Dermis blood vessel endothelial cell (primary cell): ENCODE measurements at regions not wholly inside any gene's neighbourhood (a gene's known extent, or its start where the extent isn't known, plus 50 kb on each side); places are given as distances from the start of the nearest gene placed in this dataset.
A peak's percentile ranks its signal among the peaks of the same experiment; 100 is the strongest.

Experiments used
- DNase-seq: peaks from one replicate; pipeline ENCODE4 v3.0.0; 2010

- DNase-seq: no peak
These were observed 58.4 kb downstream of the SLC25A47 start for GRCh38 chr14:100381395-100382105.

- DNase-seq: no peak
These were observed 58.9 kb downstream of the SLC25A47 start for GRCh38 chr14:100382106-100382455.

- peak; percentile 85 for DNase-seq
These were observed 60.6 kb downstream of the SLC25A47 start for GRCh38 chr14:100383727-100384158.

- no peak for DNase-seq
These were observed 61.1 kb downstream of the SLC25A47 start for GRCh38 chr14:100384277-100384676.

- peak; percentile 80 for DNase-seq
These were observed 62.0 kb downstream of the SLC25A47 start for GRCh38 chr14:100384819-100385813.

GRCh38 chr14:100386121-100386520 is 63.0 kb downstream of the SLC25A47 start:
- DNase-seq: peak; percentile 41

GRCh38 chr14:100386846-100387245 is 63.7 kb downstream of the SLC25A47 start:
- no peak for DNase-seq

GRCh38 chr14:100387450-100387849 is 64.3 kb downstream of the SLC25A47 start:
- no peak for DNase-seq

- no peak for DNase-seq
These were observed 65.2 kb downstream of the SLC25A47 start for GRCh38 chr14:100388103-100389054.

- no peak for DNase-seq
These were observed 66.5 kb downstream of the SLC25A47 start for GRCh38 chr14:100389497-100390104.

- DNase-seq: no peak
These were observed 68.0 kb downstream of the SLC25A47 start for GRCh38 chr14:100391173-100391572.

- no peak for DNase-seq
These were observed 68.6 kb downstream of the SLC25A47 start for GRCh38 chr14:100391724-100392123.

GRCh38 chr14:100392356-100392755 is 69.2 kb downstream of the SLC25A47 start:
- DNase-seq: no peak

GRCh38 chr14:100393362-100393761 is 70.2 kb downstream of the SLC25A47 start:
- DNase-seq: no peak

GRCh38 chr14:100393906-100394732 is 71.0 kb downstream of the SLC25A47 start:
- DNase-seq: no peak

- DNase-seq: no peak
These were observed 71.9 kb downstream of the SLC25A47 start for GRCh38 chr14:100394886-100395672.

GRCh38 chr14:100396266-100396795 is 73.2 kb downstream of the SLC25A47 start:
- DNase-seq: no peak

GRCh38 chr14:100397005-100397404 is 73.9 kb downstream of the SLC25A47 start:
- DNase-seq: no peak

GRCh38 chr14:100398044-100398443 is 74.9 kb downstream of the SLC25A47 start:
- no peak for DNase-seq
